ENCODE measurements at regions not wholly inside any gene's neighbourhood (a gene's known extent, or its start where the extent isn't known, plus 50 kb on each side); places are given as distances from the start of the nearest gene placed in this dataset.
"Not testable (repeated sequence)": the region's sequence is repeated elsewhere in the genome, so short reads cannot be mapped to it uniquely, and the experiment has no call there.

DNA sequence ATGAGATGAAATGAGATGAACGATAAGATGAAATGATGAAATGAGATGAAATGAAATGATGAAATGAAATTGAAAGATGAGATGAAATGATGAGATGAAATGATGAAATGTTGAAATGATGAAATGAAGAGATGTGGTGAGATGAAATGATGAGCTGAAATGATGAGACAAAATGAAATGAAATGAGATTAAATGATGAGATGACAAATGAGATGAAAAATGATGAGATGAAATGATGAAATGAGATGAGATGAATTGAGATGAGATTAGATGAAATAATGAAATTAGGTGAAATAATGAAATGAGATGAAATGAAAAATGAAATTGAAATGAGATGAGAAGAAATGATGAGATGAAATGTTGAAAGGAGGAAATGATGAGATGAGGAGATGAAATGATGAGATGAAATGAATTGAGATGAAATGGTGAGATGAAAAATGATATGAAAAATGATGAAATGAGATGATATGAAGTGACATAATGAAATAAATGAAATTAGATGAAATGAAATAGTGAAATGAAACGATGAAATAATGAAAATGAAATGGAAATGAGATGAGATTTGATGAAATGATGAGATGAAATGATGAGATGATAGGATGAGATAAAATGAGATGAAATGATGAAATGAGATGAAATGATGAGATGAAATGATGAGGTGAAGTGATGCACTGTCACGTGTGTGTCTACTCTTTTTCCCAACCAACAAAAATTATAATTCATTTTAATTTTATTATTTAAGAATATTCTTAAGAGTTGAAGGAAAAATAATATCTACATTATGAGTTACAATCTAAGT is 58.0 kb downstream of the CCT8L2 start:
- TF ChIP-seq EP300, POLR2A, POLR2AphosphoS5 (IDR thresholded peaks at IDR 0.05): not testable (repeated sequence)
- TF ChIP-seq, protein P1, sequence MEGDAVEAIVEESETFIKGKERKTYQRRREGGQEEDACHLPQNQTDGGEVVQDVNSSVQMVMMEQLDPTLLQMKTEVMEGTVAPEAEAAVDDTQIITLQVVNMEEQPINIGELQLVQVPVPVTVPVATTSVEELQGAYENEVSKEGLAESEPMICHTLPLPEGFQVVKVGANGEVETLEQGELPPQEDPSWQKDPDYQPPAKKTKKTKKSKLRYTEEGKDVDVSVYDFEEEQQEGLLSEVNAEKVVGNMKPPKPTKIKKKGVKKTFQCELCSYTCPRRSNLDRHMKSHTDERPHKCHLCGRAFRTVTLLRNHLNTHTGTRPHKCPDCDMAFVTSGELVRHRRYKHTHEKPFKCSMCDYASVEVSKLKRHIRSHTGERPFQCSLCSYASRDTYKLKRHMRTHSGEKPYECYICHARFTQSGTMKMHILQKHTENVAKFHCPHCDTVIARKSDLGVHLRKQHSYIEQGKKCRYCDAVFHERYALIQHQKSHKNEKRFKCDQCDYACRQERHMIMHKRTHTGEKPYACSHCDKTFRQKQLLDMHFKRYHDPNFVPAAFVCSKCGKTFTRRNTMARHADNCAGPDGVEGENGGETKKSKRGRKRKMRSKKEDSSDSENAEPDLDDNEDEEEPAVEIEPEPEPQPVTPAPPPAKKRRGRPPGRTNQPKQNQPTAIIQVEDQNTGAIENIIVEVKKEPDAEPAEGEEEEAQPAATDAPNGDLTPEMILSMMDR (IDR thresholded peaks at IDR 0.05) = not testable (repeated sequence)

Data from upper lobe of left lung (tissue), 4 donors.